CD4-positive, alpha-beta memory T cell (primary cell): ENCODE measurements at regions not wholly inside any gene's neighbourhood (a gene's known extent, or its start where the extent isn't known, plus 50 kb on each side); places are given as distances from the start of the nearest gene placed in this dataset.
"Not testable (repeated sequence)": the region's sequence is repeated elsewhere in the genome, so short reads cannot be mapped to it uniquely, and the experiment has no call there.

ENCODE experiments used
- CTCF ChIA-PET: fragments of 350-600 bp; sonication (Branson Sonifier 250); formaldehyde crosslinking; loops from one replicate; lab custom pipeline; 2021; ENCODE audit warnings: inconsistent platforms; ENCODE audit not compliant: partially characterized antibody; lab: Charles Lee
- POLR2A ChIA-PET: fragments of 350-600 bp; sonication (Branson Sonifier 250); formaldehyde crosslinking; loops from one replicate; lab custom pipeline; 2021; ENCODE audit not compliant: partially characterized antibody; lab: Charles Lee
- DNase-seq, 5 donors: peaks; one replicate each; pipeline versions ENCODE4 v3.0.0 to v3.0.0-alpha.2; 2020 to 2022; ENCODE audit warnings: mixed read lengths in 1 of 5
- H3K27ac ChIP-seq: one replicate; pipeline ENCODE4 v1.7.0; 2013; ENCODE audit warnings: low read depth, low read length
- H3K27me3 ChIP-seq: 2 replicates; pipeline ENCODE4 v1.7.0; 2013; ENCODE audit warnings: mild to moderate bottlenecking, low read length, moderate library complexity; ENCODE audit not compliant: insufficient read depth
- H3K36me3 ChIP-seq: 2 replicates; pipeline ENCODE4 v1.7.0; 2013; ENCODE audit warnings: mild to moderate bottlenecking, low read length, moderate library complexity; ENCODE audit not compliant: insufficient read depth
- H3K4me1 ChIP-seq: 2 replicates; pipeline ENCODE4 v1.7.0; 2013; ENCODE audit warnings: mild to moderate bottlenecking, low read length, moderate library complexity; ENCODE audit not compliant: insufficient read depth
- H3K4me3 ChIP-seq, 2 donors: one replicate each; pipeline ENCODE4 v1.7.0; 2013; ENCODE audit warnings: low read length in 2 of 2, mild to moderate bottlenecking in 1 of 2
- H3K9me3 ChIP-seq, 2 donors: one replicate each; pipeline ENCODE4 v1.7.0; 2013; ENCODE audit warnings: low read length in 2 of 2, control low read depth in 1 of 2; ENCODE audit not compliant: control insufficient read depth in 1 of 2
- H3K27ac Mint-ChIP-seq, 7 donors: one replicate each; pipeline ENCODE4 v1.8.0; 2020 to 2021; ENCODE audit warnings: mixed read lengths in 7 of 7, mild to moderate bottlenecking in 6 of 7, inconsistent platforms in 3 of 7, moderate library complexity in 3 of 7
- H3K27me3 Mint-ChIP-seq, 2 donors: one replicate each; pipeline ENCODE4 v1.8.0; 2020 to 2021; ENCODE audit warnings: mixed read lengths in 2 of 2
- H3K36me3 Mint-ChIP-seq, 2 donors: one replicate each; pipeline ENCODE4 v1.8.0; 2020 to 2021; ENCODE audit warnings: mixed read lengths in 2 of 2, inconsistent platforms in 1 of 2, mild to moderate bottlenecking in 1 of 2
- H3K4me1 Mint-ChIP-seq, 4 donors: one replicate each; pipeline ENCODE4 v1.8.0; 2020 to 2021; ENCODE audit warnings: mixed read lengths in 4 of 4, mild to moderate bottlenecking in 1 of 4
- H3K4me3 Mint-ChIP-seq, 8 donors: one replicate each; pipeline ENCODE4 v1.8.0; 2020 to 2021; ENCODE audit warnings: mixed read lengths in 8 of 8, mild to moderate bottlenecking in 7 of 8, moderate library complexity in 6 of 8, inconsistent platforms in 3 of 8
- H3K9me3 Mint-ChIP-seq, 8 donors: one replicate each; pipeline ENCODE4 v1.8.0; 2020 to 2021; ENCODE audit warnings: mixed read lengths in 8 of 8, mild to moderate bottlenecking in 5 of 8, inconsistent platforms in 3 of 8, moderate library complexity in 1 of 8
- intact Hi-C: fragments of 100-400 bp; cut with micrococcal nuclease; formaldehyde crosslinking; loops from one replicate; pipeline ENCODE4 v1.15.1; 2023

DNA sequence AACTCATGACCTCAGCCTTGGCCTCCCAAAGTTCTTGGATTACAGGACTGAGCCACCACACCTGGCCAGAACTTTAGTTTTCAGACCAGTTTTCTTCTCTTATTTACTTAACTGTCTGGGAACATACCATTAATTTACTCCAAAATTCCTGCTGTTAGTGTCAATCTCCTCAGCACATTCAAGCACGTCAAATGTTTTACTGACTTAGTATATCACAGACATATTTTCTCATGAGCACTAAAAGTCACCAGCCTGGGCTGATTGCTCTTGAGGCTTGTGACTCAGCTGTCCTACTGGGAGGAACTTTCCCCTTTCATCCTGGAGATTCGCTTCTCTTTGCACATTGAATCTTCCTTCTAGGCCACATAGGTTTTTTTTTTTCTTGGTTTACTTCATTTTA is 109.6 kb downstream of the PCDH18 start:
- no peaks in the 10 kb centered on the region for H3K4me1 ChIP-seq
- no peak for DNase-seq

DNA sequence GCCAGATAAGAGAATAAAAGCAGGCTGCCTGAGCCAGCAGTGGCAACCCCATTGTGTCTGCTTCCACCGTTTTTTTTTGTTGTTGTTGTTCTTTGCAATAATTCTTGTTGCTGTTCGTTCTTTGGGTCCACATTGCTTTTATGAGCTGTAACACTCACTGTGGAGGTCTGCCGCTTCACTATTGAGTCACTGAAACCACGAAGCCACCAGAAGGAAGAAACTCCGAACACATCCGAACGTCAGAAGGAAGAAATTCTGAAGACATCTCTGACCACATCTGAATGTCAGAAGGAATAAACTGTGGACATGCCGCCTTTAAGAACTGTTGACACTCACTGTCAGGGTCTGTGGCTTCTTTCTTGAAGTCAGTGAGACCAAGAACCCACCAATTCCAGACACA is 110.5 kb downstream of the PCDH18 start:
- Histone ChIP-seq H3K27me3 (no peaks in the 10 kb centered on the region), H3K36me3 (no peaks in the 10 kb centered on the region), H3K27ac (no peak overlapping the region), H3K4me3 (no peak overlapping the region), H3K4me1 (no peaks in the 10 kb centered on the region), H3K9me3 (no peaks in the 10 kb centered on the region)
- intact Hi-C loops = no loop called here
- Mint-ChIP-seq H3K36me3 (no peaks in the 10 kb centered on the region), H3K9me3 (peaks cover 1 to 23% (median 8%) of the 10 kb centered on the region in 8 donors), H3K27me3 (no peaks in the 10 kb centered on the region), H3K4me3 (no peak overlapping the region), H3K27ac (no peak overlapping the region), H3K4me1 (no peaks in the 10 kb centered on the region)
- DNase-seq = no peak
- ChIA-PET CTCF (no interaction called here), POLR2A (no interaction called here)

More for the DNA sequence above, 109.6 kb downstream of the PCDH18 start:
- Histone ChIP-seq H3K9me3 (no peaks in the 10 kb centered on the region), H3K4me3 (no peak overlapping the region), H3K27ac (no peak overlapping the region), H3K27me3 (no peaks in the 10 kb centered on the region), H3K36me3 (no peaks in the 10 kb centered on the region)
- ChIA-PET POLR2A (no interaction called here), CTCF (no interaction called here)
- peaks cover 1 to 23% (median 8%) of the 10 kb centered on the region in 8 donors for H3K9me3 Mint-ChIP-seq
- H3K4me3 Mint-ChIP-seq = no peak overlapping the region
- no peak overlapping the region for H3K27ac Mint-ChIP-seq
- H3K27me3 Mint-ChIP-seq = no peaks in the 10 kb centered on the region
- intact Hi-C loops = no loop called here
- H3K36me3 Mint-ChIP-seq = no peaks in the 10 kb centered on the region
- no peaks in the 10 kb centered on the region for H3K4me1 Mint-ChIP-seq

- intact Hi-C loops = no loop called here
- peaks cover 1 to 23% (median 8%) of the 10 kb centered on the region in 8 donors for H3K9me3 Mint-ChIP-seq
- Histone ChIP-seq H3K4me1 (no peaks in the 10 kb centered on the region), H3K36me3 (no peaks in the 10 kb centered on the region), H3K9me3 (no peaks in the 10 kb centered on the region), H3K27ac (no peak overlapping the region), H3K4me3 (no peak overlapping the region), H3K27me3 (no peaks in the 10 kb centered on the region)
- no peaks in the 10 kb centered on the region for H3K4me1 Mint-ChIP-seq
- H3K27me3 Mint-ChIP-seq = no peaks in the 10 kb centered on the region
- no peak for DNase-seq
- no peak overlapping the region for H3K4me3 Mint-ChIP-seq
- ChIA-PET CTCF (no interaction called here), POLR2A (no interaction called here)
- H3K27ac Mint-ChIP-seq = no peak overlapping the region
- H3K36me3 Mint-ChIP-seq = no peaks in the 10 kb centered on the region
These were observed 111.3 kb downstream of the PCDH18 start for GRCh38 chr4:137420901-137421396.

- H3K27me3 Mint-ChIP-seq = no peaks in the 10 kb centered on the region
- DNase-seq = no peak
- Histone ChIP-seq H3K27me3 (no peaks in the 10 kb centered on the region), H3K4me3 (no peak overlapping the region), H3K9me3 (no peaks in the 10 kb centered on the region), H3K4me1 (no peaks in the 10 kb centered on the region), H3K36me3 (no peaks in the 10 kb centered on the region), H3K27ac (no peak overlapping the region)
- POLR2A ChIA-PET = no interaction called here
- H3K9me3 Mint-ChIP-seq = peaks cover 0 to 15% (median 7%) of the 10 kb centered on the region in 8 donors
- H3K36me3 Mint-ChIP-seq = no peaks in the 10 kb centered on the region
- H3K27ac Mint-ChIP-seq = no peak overlapping the region
- CTCF ChIA-PET = no interaction called here
- no peak overlapping the region for H3K4me3 Mint-ChIP-seq
- intact Hi-C loops = no loop called here
- no peaks in the 10 kb centered on the region for H3K4me1 Mint-ChIP-seq
These were observed 114.6 kb downstream of the PCDH18 start for GRCh38 chr4:137417676-137418075.

DNA sequence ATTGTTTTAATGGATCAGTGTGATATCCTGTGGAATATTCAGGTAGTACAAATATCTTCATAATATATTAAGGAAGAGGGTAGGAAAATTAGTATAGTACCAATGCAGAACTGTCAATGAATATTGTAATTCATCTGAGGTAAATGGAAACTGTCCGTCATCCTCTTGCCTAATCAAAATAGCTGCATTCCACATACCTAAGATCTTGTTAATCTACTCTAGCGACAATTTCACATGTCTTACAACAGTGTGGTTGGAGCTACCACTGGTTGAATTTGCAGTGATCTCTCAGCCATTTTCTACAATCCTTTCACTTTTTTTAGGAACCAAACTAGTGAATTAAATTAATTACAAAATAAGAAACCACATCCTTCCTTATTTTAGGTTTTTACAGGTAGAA is 117.5 kb downstream of the PCDH18 start:
- Histone ChIP-seq H3K36me3 (no peaks in the 10 kb centered on the region), H3K27ac (no peak overlapping the region), H3K4me1 (no peaks in the 10 kb centered on the region), H3K9me3 (no peaks in the 10 kb centered on the region), H3K4me3 (no peak overlapping the region), H3K27me3 (no peaks in the 10 kb centered on the region)
- H3K4me3 Mint-ChIP-seq = no peak overlapping the region
- H3K27me3 Mint-ChIP-seq = no peaks in the 10 kb centered on the region
- H3K4me1 Mint-ChIP-seq = no peaks in the 10 kb centered on the region
- intact Hi-C loops = no loop called here
- peaks cover 0 to 6% (median 3%) of the 10 kb centered on the region in 8 donors for H3K9me3 Mint-ChIP-seq
- no peak for DNase-seq
- H3K36me3 Mint-ChIP-seq = no peaks in the 10 kb centered on the region
- CTCF ChIA-PET = no interaction called here
- POLR2A ChIA-PET = no interaction called here
- no peak overlapping the region for H3K27ac Mint-ChIP-seq

DNA sequence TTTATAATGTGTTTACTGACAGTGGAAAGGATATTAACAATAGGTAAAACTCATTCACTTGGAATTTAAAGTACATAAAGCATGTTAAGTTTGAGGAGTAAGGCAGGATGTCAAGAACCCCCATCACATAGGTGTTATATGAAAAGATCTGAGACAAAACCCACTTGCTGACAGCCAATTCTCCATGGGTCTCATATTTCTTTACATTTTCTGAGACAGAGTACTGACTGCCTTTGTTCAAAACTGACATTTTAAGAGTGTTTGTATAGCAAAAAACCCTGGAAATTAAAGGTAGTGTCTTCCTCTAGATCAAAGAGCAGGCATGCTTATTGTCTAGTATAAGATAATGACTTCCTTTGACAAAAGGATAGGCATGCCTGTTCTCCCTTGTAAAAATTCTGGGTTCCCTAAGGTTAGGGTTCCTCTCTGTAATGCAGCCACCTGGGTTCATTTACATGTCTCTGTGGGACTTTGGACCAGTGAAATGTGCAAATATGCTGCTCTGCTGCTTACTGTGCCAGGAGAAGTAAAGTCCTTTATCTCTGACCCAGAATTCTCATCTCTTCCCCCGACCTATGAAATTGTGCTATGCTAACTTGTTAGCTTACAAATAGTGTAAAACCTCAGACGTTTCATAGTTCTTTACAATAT is 123.6 kb downstream of the PCDH18 start:
- Histone ChIP-seq H3K27me3 (no peaks in the 10 kb centered on the region), H3K4me1 (no peaks in the 10 kb centered on the region), H3K36me3 (no peaks in the 10 kb centered on the region), H3K27ac (no peak overlapping the region), H3K9me3 (no peaks in the 10 kb centered on the region), H3K4me3 (no peak overlapping the region)
- H3K9me3 Mint-ChIP-seq = peaks cover 0 to 5% (median 3%) of the 10 kb centered on the region in 8 donors
- no peaks in the 10 kb centered on the region for H3K36me3 Mint-ChIP-seq
- CTCF ChIA-PET = no interaction called here
- no peak overlapping the region for H3K4me3 Mint-ChIP-seq
- H3K27ac Mint-ChIP-seq = no peak overlapping the region
- no peak for DNase-seq
- H3K27me3 Mint-ChIP-seq = no peaks in the 10 kb centered on the region
- POLR2A ChIA-PET = no interaction called here
- intact Hi-C loops = no loop called here
- no peaks in the 10 kb centered on the region for H3K4me1 Mint-ChIP-seq

DNA sequence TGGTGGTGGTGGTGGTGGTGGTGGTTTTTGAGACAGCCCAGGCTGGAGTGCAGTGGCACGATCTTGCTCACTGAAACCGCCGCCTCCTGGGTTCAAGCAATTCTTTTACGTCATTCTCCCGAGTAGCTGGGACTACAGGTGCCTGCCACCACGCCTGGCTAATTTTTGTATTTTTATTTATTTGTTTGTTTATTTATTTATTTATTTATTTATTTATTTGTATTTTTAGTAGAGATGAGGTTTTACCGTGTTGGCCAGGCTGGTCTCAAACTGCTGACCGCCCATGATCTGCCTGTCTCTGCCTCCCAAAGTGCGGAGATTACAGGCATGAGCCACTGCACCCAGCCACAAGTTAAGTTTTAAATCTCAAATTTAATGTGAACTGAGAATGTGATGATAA is 126.5 kb downstream of the PCDH18 start:
- H3K9me3 ChIP-seq, H3K36me3 Mint-ChIP-seq, H3K4me1 ChIP-seq, H3K4me3 ChIP-seq, POLR2A ChIA-PET, H3K27me3 ChIP-seq, DNase-seq, H3K27ac Mint-ChIP-seq, H3K9me3 Mint-ChIP-seq, H3K4me3 Mint-ChIP-seq, CTCF ChIA-PET, H3K4me1 Mint-ChIP-seq, H3K27ac ChIP-seq, H3K27me3 Mint-ChIP-seq, intact Hi-C loops, H3K36me3 ChIP-seq: not testable (repeated sequence)
